Keratinocyte (primary cell): ENCODE measurements at regions not wholly inside any gene's neighbourhood (a gene's known extent, or its start where the extent isn't known, plus 50 kb on each side); places are given as distances from the start of the nearest gene placed in this dataset.

Experiments
- CTCF ChIP-seq, 3 experiments: IDR thresholded peaks in 1 of 3; conservative IDR thresholded peaks in 1 of 3; optimal IDR thresholded peaks in 1 of 3; 2 replicates in 2 of 3; 3 replicates in 1 of 3; pipeline versions ENCODE3 to v1.5.1; 2011; ENCODE audit warnings: low read length in 3 of 3, mild to moderate bottlenecking in 3 of 3, moderate library complexity in 2 of 3, control low read depth in 1 of 3, inconsistent platforms in 1 of 3; ENCODE audit not compliant: insufficient read depth in 2 of 3; ENCODE audit errors: extremely low read depth in 1 of 3
- EZH2 ChIP-seq: IDR thresholded peaks from one replicate; pipeline ENCODE4 v1.6.1; 2012; ENCODE audit warnings: inconsistent platforms, mild to moderate bottlenecking, low read length, moderate library complexity

GRCh38 chr16:65618333-65618732 is 496.5 kb upstream of the CDH11 start:
- TF ChIP-seq CTCF (optimal IDR thresholded peaks at IDR 0.05 in 1 of 3, IDR thresholded peaks at IDR 0.05 in 1 of 3, conservative IDR thresholded peaks at IDR 0.05 in 1 of 3; ENCODE audit: extremely low read depth in 1 of 3, insufficient read depth in 2 of 3, low read length in 3 of 3) (no peak), EZH2 (no peak)
